ENCODE measurements at regions not wholly inside any gene's neighbourhood (a gene's known extent, or its start where the extent isn't known, plus 50 kb on each side); places are given as distances from the start of the nearest gene placed in this dataset.

- in situ Hi-C loops (cut with HindIII; ENCODE audit: low pct_ligation_motif_present, low sequenced_read_pairs), result no loop called here
- no peak for TF ChIP-seq CTCF (IDR thresholded peaks at IDR 0.05; ENCODE audit: low read depth, low read length, missing control alignments)
- DNase-seq, result no peak
- H3K4me3 ChIP-seq (ENCODE audit: low read depth, low read length), result no peak overlapping the region
- no peaks in the 10 kb centered on the region for H3K36me3 ChIP-seq (replicated peaks)
- H3K27me3 ChIP-seq (replicated peaks), result no peaks in the 10 kb centered on the region
- H3K27ac ChIP-seq, result no peak overlapping the region
Observed at GRCh38 chr16:85384833-85385462, 228.2 kb upstream of the GSE1 start.

GRCh38 chr16:85385463-85386331 is 227.4 kb upstream of the GSE1 start:
- no peak for TF ChIP-seq CTCF (IDR thresholded peaks at IDR 0.05; ENCODE audit: low read depth, low read length, missing control alignments)
- Histone ChIP-seq H3K27me3 (replicated peaks) (no peaks in the 10 kb centered on the region), H3K4me3 (ENCODE audit: low read depth, low read length) (no peak overlapping the region), H3K36me3 (replicated peaks) (no peaks in the 10 kb centered on the region), H3K27ac (no peak overlapping the region)
- no peak for DNase-seq
- in situ Hi-C loops (cut with HindIII; ENCODE audit: low pct_ligation_motif_present, low sequenced_read_pairs), result no loop called here

- DNase-seq, result no peak
Observed at GRCh38 chr16:85386467-85387170, 226.5 kb upstream of the GSE1 start.

GRCh38 chr16:85387171-85387507 is 226.0 kb upstream of the GSE1 start:
- Histone ChIP-seq H3K27me3 (replicated peaks) (no peaks in the 10 kb centered on the region), H3K4me3 (ENCODE audit: low read depth, low read length) (no peak overlapping the region), H3K27ac (no peak overlapping the region), H3K36me3 (replicated peaks) (no peaks in the 10 kb centered on the region)
- no peak for TF ChIP-seq CTCF (IDR thresholded peaks at IDR 0.05; ENCODE audit: low read depth, low read length, missing control alignments)
- in situ Hi-C loops (cut with HindIII; ENCODE audit: low pct_ligation_motif_present, low sequenced_read_pairs), result no loop called here
- DNase-seq, result no peak

More at GRCh38 chr16:85386467-85387170, 226.5 kb upstream of the GSE1 start:
- H3K36me3 ChIP-seq (replicated peaks), result no peaks in the 10 kb centered on the region
- no peak overlapping the region for H3K4me3 ChIP-seq (ENCODE audit: low read depth, low read length)
- in situ Hi-C loops (cut with HindIII; ENCODE audit: low pct_ligation_motif_present, low sequenced_read_pairs), result no loop called here
- no peak for TF ChIP-seq CTCF (IDR thresholded peaks at IDR 0.05; ENCODE audit: low read depth, low read length, missing control alignments)
- no peak overlapping the region for H3K27ac ChIP-seq
- H3K27me3 ChIP-seq (replicated peaks), result no peaks in the 10 kb centered on the region

GRCh38 chr16:85387731-85388295 is 225.3 kb upstream of the GSE1 start:
- in situ Hi-C loops (cut with HindIII; ENCODE audit: low pct_ligation_motif_present, low sequenced_read_pairs), result no loop called here
- H3K27me3 ChIP-seq (replicated peaks), result no peaks in the 10 kb centered on the region
- DNase-seq, result no peak
- no peak overlapping the region for H3K27ac ChIP-seq
- no peak for TF ChIP-seq CTCF (IDR thresholded peaks at IDR 0.05; ENCODE audit: low read depth, low read length, missing control alignments)
- H3K4me3 ChIP-seq (ENCODE audit: low read depth, low read length), result no peak overlapping the region
- no peaks in the 10 kb centered on the region for H3K36me3 ChIP-seq (replicated peaks)
